ENCODE measurements at regions not wholly inside any gene's neighbourhood (a gene's known extent, or its start where the extent isn't known, plus 50 kb on each side); places are given as distances from the start of the nearest gene placed in this dataset.

GRCh38 chr2:3982160-3982559 is 278.8 kb downstream of the DCDC2C start:
- Histone ChIP-seq H3K36me3 (replicated peaks) (no peaks in the 10 kb centered on the region), H3K27me3 (replicated peaks) (no peaks in the 10 kb centered on the region), H3K4me3 (ENCODE audit: low read depth, low read length) (no peak overlapping the region), H3K27ac (no peak overlapping the region)
- no peak for TF ChIP-seq CTCF (IDR thresholded peaks at IDR 0.05; ENCODE audit: low read depth, low read length, missing control alignments)
- in situ Hi-C loops (cut with HindIII; ENCODE audit: low pct_ligation_motif_present, low sequenced_read_pairs) = no loop called here
- DNase-seq = no peak

GRCh38 chr2:3986063-3986462 is 282.7 kb downstream of the DCDC2C start:
- in situ Hi-C loops (cut with HindIII; ENCODE audit: low pct_ligation_motif_present, low sequenced_read_pairs) = no loop called here
- no peaks in the 10 kb centered on the region for H3K27me3 ChIP-seq (replicated peaks)
- no peak for DNase-seq
- H3K27ac ChIP-seq = no peak overlapping the region
- TF ChIP-seq CTCF (IDR thresholded peaks at IDR 0.05; ENCODE audit: low read depth, low read length, missing control alignments) = no peak
- H3K4me3 ChIP-seq (ENCODE audit: low read depth, low read length) = no peak overlapping the region
- H3K36me3 ChIP-seq (replicated peaks) = no peaks in the 10 kb centered on the region

- Histone ChIP-seq H3K4me3 (ENCODE audit: low read depth, low read length) (no peak overlapping the region), H3K27me3 (replicated peaks) (no peaks in the 10 kb centered on the region), H3K27ac (no peak overlapping the region), H3K36me3 (replicated peaks) (no peaks in the 10 kb centered on the region)
- in situ Hi-C loops (cut with HindIII; ENCODE audit: low pct_ligation_motif_present, low sequenced_read_pairs) = no loop called here
- no peak for DNase-seq
- no peak for TF ChIP-seq CTCF (IDR thresholded peaks at IDR 0.05; ENCODE audit: low read depth, low read length, missing control alignments)
Measured at GRCh38 chr2:3986530-3987258, 283.3 kb downstream of the DCDC2C start.

- in situ Hi-C loops (cut with HindIII; ENCODE audit: low pct_ligation_motif_present, low sequenced_read_pairs) = no loop called here
- Histone ChIP-seq H3K27me3 (replicated peaks) (no peaks in the 10 kb centered on the region), H3K27ac (no peak overlapping the region), H3K36me3 (replicated peaks) (no peaks in the 10 kb centered on the region), H3K4me3 (ENCODE audit: low read depth, low read length) (no peak overlapping the region)
- no peak for TF ChIP-seq CTCF (IDR thresholded peaks at IDR 0.05; ENCODE audit: low read depth, low read length, missing control alignments)
- DNase-seq = no peak
Measured at GRCh38 chr2:4002841-4003403, 299.5 kb downstream of the DCDC2C start.

- Histone ChIP-seq H3K36me3 (replicated peaks) (no peaks in the 10 kb centered on the region), H3K27ac (no peak overlapping the region), H3K27me3 (replicated peaks) (no peaks in the 10 kb centered on the region), H3K4me3 (ENCODE audit: low read depth, low read length) (no peak overlapping the region)
- TF ChIP-seq CTCF (IDR thresholded peaks at IDR 0.05; ENCODE audit: low read depth, low read length, missing control alignments) = no peak
- in situ Hi-C loops (cut with HindIII; ENCODE audit: low pct_ligation_motif_present, low sequenced_read_pairs) = no loop called here
- no peak for DNase-seq
Measured at GRCh38 chr2:4012197-4012596, 308.8 kb downstream of the DCDC2C start.

GRCh38 chr2:4018535-4018934 is 315.2 kb downstream of the DCDC2C start:
- no peak for DNase-seq
- no peak for TF ChIP-seq CTCF (IDR thresholded peaks at IDR 0.05; ENCODE audit: low read depth, low read length, missing control alignments)
- no peaks in the 10 kb centered on the region for H3K36me3 ChIP-seq (replicated peaks)
- no peak overlapping the region for H3K27ac ChIP-seq
- no peaks in the 10 kb centered on the region for H3K27me3 ChIP-seq (replicated peaks)
- no peak overlapping the region for H3K4me3 ChIP-seq (ENCODE audit: low read depth, low read length)
- in situ Hi-C loops (cut with HindIII; ENCODE audit: low pct_ligation_motif_present, low sequenced_read_pairs) = no loop called here
